HL-60 (cell line): ENCODE measurements at regions not wholly inside any gene's neighbourhood (a gene's known extent, or its start where the extent isn't known, plus 50 kb on each side); places are given as distances from the start of the nearest gene placed in this dataset.

ENCODE experiments used
- TF ChIP-seq, protein P1 (sequence below): IDR thresholded peaks from one replicate; pipeline ENCODE4 v1.5.1; 2011; ENCODE audit warnings: low read length, control low read depth, inconsistent platforms; ENCODE audit not compliant: insufficient read depth
- TF ChIP-seq, protein P2 (sequence below): IDR thresholded peaks from 2 replicates; pipeline ENCODE4 v1.6.1; 2012; ENCODE audit warnings: low read depth; ENCODE audit not compliant: insufficient replicate concordance

DNA sequence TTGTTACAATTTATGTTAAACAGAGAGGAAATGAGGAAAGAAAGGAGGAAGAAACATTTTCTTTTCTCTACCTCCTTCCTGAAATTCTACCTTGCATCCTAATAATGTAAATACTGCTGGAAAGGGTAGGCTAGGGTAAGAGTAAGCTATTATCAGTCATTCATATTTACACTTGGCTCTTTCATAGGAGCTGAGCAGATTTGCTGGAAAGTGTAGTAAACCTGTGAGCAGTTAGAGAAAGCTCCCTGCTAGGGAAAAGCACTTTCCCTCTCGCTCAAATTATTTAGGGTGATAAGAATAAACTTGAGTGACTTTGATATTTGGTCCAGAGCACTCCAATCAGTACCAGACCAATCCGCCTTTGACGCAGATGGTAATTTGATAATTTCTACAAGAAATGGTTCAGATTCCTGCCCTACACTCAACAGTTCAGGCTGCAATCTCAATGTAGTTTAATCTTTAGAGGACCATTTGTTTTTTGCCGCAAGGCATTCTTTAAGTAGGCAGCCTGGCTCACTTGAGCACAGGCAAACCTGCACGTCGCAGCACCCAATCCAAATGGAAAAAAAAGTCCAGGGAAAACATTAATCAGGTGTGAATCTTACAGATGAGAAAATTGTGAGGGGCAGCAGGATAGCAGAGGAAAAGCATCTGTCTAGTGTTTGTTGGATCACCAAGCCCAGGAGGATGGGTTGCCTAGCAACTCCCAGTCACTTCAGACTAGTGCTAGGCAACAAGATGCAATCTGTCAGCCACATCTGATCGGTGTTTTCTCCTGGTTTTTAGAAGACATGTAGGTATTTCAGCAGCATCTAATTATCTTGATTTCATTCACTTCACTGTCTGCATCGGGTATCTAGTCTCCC, 68.6 kb upstream of the KL start:
- TF ChIP-seq, protein P1, sequence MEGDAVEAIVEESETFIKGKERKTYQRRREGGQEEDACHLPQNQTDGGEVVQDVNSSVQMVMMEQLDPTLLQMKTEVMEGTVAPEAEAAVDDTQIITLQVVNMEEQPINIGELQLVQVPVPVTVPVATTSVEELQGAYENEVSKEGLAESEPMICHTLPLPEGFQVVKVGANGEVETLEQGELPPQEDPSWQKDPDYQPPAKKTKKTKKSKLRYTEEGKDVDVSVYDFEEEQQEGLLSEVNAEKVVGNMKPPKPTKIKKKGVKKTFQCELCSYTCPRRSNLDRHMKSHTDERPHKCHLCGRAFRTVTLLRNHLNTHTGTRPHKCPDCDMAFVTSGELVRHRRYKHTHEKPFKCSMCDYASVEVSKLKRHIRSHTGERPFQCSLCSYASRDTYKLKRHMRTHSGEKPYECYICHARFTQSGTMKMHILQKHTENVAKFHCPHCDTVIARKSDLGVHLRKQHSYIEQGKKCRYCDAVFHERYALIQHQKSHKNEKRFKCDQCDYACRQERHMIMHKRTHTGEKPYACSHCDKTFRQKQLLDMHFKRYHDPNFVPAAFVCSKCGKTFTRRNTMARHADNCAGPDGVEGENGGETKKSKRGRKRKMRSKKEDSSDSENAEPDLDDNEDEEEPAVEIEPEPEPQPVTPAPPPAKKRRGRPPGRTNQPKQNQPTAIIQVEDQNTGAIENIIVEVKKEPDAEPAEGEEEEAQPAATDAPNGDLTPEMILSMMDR, result no peak
- TF ChIP-seq, protein P2, sequence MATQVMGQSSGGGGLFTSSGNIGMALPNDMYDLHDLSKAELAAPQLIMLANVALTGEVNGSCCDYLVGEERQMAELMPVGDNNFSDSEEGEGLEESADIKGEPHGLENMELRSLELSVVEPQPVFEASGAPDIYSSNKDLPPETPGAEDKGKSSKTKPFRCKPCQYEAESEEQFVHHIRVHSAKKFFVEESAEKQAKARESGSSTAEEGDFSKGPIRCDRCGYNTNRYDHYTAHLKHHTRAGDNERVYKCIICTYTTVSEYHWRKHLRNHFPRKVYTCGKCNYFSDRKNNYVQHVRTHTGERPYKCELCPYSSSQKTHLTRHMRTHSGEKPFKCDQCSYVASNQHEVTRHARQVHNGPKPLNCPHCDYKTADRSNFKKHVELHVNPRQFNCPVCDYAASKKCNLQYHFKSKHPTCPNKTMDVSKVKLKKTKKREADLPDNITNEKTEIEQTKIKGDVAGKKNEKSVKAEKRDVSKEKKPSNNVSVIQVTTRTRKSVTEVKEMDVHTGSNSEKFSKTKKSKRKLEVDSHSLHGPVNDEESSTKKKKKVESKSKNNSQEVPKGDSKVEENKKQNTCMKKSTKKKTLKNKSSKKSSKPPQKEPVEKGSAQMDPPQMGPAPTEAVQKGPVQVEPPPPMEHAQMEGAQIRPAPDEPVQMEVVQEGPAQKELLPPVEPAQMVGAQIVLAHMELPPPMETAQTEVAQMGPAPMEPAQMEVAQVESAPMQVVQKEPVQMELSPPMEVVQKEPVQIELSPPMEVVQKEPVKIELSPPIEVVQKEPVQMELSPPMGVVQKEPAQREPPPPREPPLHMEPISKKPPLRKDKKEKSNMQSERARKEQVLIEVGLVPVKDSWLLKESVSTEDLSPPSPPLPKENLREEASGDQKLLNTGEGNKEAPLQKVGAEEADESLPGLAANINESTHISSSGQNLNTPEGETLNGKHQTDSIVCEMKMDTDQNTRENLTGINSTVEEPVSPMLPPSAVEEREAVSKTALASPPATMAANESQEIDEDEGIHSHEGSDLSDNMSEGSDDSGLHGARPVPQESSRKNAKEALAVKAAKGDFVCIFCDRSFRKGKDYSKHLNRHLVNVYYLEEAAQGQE, result no peak
